Spinal cord (tissue), 9 donors: ENCODE measurements at regions not wholly inside any gene's neighbourhood (a gene's known extent, or its start where the extent isn't known, plus 50 kb on each side); places are given as distances from the start of the nearest gene placed in this dataset.

Experiments
- DNase-seq, 6 donors: peaks; one replicate each; pipeline versions ENCODE4 v3.0.0 to v3.0.0-alpha.2; 2013 to 2015; ENCODE audit warnings: low spot score in 6 of 6, low read depth in 4 of 6
- H3K27ac ChIP-seq: one replicate; pipeline ENCODE4 v1.5.1; 2013; ENCODE audit warnings: low read depth, low read length, control low read depth
- H3K27me3 ChIP-seq: one replicate; pipeline ENCODE4 v1.6.1; 2013; ENCODE audit warnings: low read length; ENCODE audit not compliant: control insufficient read depth, insufficient read depth
- H3K36me3 ChIP-seq: one replicate; pipeline ENCODE4 v1.6.1; 2013; ENCODE audit warnings: low read length; ENCODE audit not compliant: control insufficient read depth, insufficient read depth
- H3K4me1 ChIP-seq: one replicate; pipeline ENCODE4 v1.6.1; 2013; ENCODE audit warnings: low read length; ENCODE audit not compliant: control insufficient read depth, insufficient read depth
- H3K4me3 ChIP-seq: one replicate; pipeline ENCODE4 v1.5.1; 2013; ENCODE audit warnings: low read depth, low read length, control low read depth
- H3K9me3 ChIP-seq: one replicate; pipeline ENCODE4 v1.6.1; 2013; ENCODE audit warnings: low read length; ENCODE audit not compliant: control insufficient read depth, insufficient read depth
- WGBS: methylation state at CpG from one replicate; pipeline ENCODE4 v1.1.5; 2013; ENCODE audit warnings: missing lambda C conversion rate; ENCODE audit not compliant: insufficient coverage; 5-methylcytosine and 5-hydroxymethylcytosine counted together
- donor health status: healthy.

DNA sequence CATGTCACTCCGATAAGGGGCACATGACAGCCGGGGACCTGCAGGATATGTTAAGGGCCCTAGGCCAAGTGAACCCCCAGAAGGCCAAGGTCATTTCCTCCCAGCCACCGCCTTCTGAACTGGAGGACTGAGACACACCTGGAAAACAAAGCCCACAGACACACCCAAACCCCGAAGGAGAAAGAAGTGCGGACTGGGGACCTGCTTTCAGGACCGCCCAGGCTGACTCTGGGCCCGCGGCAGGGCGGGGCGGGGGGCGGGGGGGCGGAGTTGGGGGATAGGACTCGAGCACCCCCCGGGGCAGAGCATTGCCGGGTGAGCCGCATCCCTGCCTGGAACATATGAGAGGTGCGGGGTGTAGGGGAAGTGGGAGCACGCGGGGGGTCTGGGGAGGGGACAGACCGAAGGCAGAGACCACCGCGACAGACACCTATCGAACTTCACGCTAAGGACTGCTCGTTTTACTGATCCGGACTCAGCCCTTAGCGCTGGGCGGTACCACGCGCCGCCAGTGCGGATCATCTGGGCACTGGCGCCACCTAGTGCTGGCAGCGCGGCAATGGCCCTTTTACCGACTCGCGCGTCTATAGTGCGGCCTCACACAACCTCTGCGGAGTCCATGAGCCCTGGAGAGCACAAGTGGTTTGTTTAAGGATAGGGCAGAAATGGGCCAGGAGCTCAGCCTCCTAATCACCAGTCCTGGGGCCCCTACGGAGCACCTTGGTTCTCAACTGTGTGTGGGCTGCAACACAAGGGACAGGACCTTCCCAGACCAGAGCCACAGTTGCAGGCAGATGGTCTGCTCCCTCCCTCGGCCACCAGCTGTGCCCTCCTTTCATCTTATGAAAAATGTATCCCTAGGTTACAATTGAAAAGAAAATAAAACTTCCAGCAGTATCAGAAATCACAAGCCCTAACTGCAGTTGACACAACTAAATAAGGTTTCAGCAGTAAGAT lies 157.6 kb downstream of the HERPUD2 start:
- H3K27ac ChIP-seq = no peak overlapping the region
- WGBS = 8% methylated on average over 25 of the region's 43 CpGs
- H3K4me1 ChIP-seq = peaks cover 9% of the 10 kb centered on the region
- H3K4me3 ChIP-seq = no peak overlapping the region
- no peaks in the 10 kb centered on the region for H3K36me3 ChIP-seq
- H3K9me3 ChIP-seq = no peaks in the 10 kb centered on the region
- peak; percentile 38 to 92 (median 60) for DNase-seq
- H3K27me3 ChIP-seq = peaks cover 9% of the 10 kb centered on the region

DNA sequence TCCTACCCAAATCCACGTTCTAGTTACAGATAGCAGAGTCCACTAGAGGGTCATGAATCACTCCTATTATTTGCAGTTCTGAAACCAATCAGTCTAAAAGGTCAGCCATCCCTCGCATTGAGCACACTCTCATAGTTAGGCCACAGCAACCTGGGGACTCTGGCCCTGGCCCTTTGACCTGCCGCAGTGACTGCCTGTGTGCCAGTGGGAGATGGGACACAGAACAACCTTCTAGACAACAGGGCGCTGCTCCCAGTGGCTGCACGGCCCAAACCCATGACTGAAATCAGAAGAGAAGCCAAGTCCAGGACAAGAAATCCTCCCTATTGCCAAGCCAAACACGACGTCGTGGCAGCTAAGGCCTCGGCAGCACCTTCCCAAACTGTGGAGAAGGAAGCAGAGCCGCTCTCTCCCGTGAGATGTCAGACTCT lies 158.5 kb downstream of the HERPUD2 start:
- peaks cover 9% of the 10 kb centered on the region for H3K27me3 ChIP-seq
- H3K4me3 ChIP-seq = no peak overlapping the region
- H3K27ac ChIP-seq = no peak overlapping the region
- 78% methylated on average over 10 of the region's 11 CpGs for WGBS
- H3K4me1 ChIP-seq = peaks cover 9% of the 10 kb centered on the region
- no peaks in the 10 kb centered on the region for H3K9me3 ChIP-seq
- H3K36me3 ChIP-seq = no peaks in the 10 kb centered on the region
- no peak for DNase-seq

DNA sequence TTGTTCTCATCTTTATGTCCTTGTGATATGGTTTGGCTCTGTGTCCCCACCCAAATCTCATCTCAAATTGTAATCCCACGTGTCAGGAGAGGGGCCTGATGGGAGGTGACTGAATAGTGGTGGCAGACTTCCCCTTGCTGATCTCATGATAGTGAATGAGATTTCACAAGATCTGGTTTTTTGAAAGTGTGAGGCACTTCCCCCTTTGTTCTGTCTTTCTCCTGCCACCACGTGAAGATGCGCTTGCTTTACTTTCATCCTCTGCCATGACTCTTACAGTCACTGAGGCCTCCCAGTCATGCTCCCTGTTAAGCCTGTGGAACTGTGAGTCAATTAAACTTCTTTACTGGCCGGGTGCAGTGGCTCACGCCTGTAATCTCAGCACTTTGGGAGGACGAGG lies 161.0 kb downstream of the HERPUD2 start:
- no peaks in the 10 kb centered on the region for H3K9me3 ChIP-seq
- 66% methylated on average over 4 of the region's 6 CpGs for WGBS
- no peak overlapping the region for H3K4me3 ChIP-seq
- H3K27ac ChIP-seq = no peak overlapping the region
- H3K4me1 ChIP-seq = peaks cover 9% of the 10 kb centered on the region
- no peaks in the 10 kb centered on the region for H3K36me3 ChIP-seq
- peaks cover 9% of the 10 kb centered on the region for H3K27me3 ChIP-seq
- no peak for DNase-seq

DNA sequence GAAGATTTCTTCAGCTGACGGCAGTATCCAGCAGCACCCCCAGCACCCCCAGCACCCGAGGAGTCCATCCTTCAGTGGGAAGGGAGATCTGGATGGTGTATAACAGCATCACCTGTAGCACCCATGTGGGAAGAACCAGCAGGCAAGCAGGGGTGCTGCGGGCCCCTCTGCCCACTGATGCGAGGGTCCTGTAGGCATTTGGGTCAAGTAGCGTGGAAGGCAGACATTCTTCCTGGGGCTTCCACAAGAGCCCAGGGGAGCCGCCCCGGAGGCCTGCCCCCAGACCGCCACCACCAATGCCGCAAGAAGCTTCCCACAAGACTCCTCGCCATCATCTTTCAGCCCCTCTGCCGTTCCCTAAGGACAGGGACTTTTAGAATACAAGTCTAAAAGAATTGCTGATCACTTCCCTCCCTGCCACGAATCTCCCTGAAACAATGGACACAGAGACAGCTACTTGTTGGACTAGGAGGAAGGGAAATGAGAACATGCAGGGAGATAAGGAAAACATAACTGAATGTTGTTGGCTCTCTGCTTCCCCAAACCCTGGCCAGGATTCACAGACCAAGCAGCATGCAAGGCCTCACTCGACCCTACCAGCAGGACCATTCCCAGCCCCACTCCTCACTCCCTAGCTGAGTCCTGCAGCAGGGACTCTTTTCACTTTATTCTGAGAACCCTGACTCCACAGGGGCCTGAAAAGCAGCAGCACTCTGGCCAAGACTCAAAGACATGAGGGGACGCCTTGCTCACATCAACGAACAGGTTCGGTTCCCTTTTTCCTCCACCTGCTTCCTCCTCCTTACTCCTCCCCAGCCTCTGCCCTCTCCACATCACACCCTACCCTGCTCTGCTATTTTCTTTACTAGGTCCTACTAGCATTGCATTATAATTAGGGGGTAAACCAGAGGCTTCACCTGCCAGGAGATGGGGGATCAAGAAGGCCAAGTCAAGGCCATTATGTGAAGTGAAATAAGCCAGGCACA lies 164.5 kb downstream of the HERPUD2 start:
- Histone ChIP-seq H3K4me3 (no peak overlapping the region), H3K27ac (no peak overlapping the region), H3K36me3 (no peaks in the 10 kb centered on the region), H3K27me3 (peaks cover 2% of the 10 kb centered on the region), H3K9me3 (no peaks in the 10 kb centered on the region), H3K4me1 (no peaks in the 10 kb centered on the region)
- peak in 1 of 6 donors; percentile 19 for DNase-seq
- WGBS = 87% methylated on average over 13 of the region's 16 CpGs

DNA sequence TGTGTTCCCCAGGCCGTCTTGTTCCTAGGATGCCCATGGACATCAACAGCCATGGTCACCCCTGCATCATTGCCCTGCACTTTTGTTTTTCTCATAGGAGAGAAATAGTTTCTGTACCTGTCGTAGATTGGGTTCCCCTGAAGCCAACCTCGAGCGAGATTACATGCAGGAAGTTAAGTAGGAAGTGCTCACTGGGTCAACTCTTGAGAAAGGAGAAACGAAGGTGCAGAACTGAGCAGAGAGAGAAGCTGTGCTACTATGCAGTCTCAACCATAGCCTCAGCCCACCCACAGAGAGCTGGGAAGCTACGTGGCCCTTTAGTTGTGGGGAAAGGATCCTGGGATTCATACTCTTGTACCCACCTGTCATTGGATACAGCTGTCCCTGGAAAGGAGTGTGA lies 165.2 kb downstream of the HERPUD2 start:
- H3K27me3 ChIP-seq = peaks cover 2% of the 10 kb centered on the region
- H3K4me1 ChIP-seq = no peaks in the 10 kb centered on the region
- H3K36me3 ChIP-seq = no peaks in the 10 kb centered on the region
- DNase-seq = no peak
- WGBS = 83% methylated on average over 3 of the region's 6 CpGs
- H3K9me3 ChIP-seq = no peaks in the 10 kb centered on the region
- no peak overlapping the region for H3K27ac ChIP-seq
- no peak overlapping the region for H3K4me3 ChIP-seq

DNA sequence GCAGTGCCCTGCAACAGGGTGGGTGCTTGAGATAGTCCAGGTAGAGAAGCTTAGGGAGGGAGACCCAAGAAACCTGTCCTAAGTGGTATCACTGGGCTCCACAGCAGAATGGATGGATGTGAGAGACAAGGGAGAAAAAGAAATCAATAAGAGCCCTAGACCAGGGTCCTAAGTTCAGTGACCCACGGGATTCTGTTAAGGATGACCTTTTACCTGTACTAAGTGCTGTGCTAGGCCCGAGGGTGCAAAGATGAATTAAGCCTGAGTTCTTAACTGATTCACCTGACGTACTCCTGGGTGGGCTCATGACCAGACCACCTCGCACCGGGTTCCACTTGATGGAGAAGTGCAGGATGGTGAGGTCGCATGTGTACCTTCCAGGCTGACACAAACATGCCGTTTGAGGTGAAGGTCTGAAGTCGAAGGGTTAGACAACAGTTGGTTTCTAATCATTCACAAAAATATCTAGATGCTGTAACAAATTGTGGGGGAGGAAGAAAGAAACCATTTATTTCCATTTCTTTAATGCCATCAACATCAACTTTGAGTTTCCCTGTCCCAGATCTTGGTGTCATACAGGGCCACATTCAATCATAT lies 166.5 kb downstream of the HERPUD2 start:
- Histone ChIP-seq H3K9me3 (no peaks in the 10 kb centered on the region), H3K27ac (no peak overlapping the region), H3K4me1 (no peaks in the 10 kb centered on the region), H3K36me3 (no peaks in the 10 kb centered on the region), H3K4me3 (no peak overlapping the region), H3K27me3 (peaks cover 2% of the 10 kb centered on the region)
- WGBS = 97% methylated on average over 5 of the region's 8 CpGs
- DNase-seq = no peak

DNA sequence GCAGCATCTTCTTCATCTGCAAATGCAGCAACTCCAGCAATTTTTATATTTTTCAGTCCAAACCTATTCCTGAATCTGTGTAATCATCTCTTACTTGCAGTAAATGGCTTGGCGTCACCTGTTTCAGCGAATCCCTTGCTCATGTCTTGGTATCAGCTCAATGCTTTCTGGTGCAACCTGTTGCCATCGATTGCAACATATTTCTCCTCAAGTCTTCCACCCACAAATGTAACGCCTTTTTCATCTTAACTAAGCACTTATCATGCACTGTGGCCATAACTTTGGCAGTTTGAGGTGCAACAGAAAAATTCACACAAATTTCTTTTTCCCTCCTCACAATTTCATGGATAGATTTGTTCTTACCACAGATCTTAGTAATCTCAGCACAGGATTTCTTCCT lies 168.3 kb downstream of the HERPUD2 start:
- 89% methylated on average over 4 of the region's 4 CpGs for WGBS
- DNase-seq = no peak

DNA sequence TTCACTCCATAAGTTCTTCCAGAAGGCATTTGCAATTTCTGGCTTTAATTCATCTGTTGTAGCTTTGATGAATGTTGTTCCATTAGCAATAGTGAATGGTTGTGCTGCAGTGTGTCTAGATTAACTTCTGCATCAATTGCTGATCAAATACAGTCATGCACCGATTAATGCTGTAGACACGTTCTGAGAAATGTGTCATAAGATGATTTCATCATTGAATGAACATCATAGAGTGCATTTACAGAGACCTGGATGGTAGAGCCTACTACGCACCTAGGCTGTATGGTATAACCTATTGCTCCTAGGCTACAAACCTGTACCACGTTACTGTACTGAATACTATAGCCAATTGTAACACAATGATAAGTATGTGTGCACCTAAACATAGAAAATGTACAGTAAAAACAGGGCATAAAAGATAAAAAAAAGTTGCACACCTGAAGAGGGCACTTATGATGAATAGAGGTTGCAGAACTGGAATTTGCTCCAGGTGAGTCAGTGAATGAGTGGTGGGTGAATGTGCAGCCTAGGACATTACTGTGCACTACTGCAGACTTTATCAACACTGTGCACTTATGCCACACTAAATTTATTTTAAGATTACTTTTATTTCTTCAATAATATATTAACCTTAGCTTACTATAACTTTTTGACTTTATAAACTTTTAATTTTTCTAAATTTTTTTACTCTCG lies 170.7 kb downstream of the HERPUD2 start:
- Histone ChIP-seq H3K4me1 (no peaks in the 10 kb centered on the region), H3K36me3 (no peaks in the 10 kb centered on the region), H3K4me3 (no peak overlapping the region), H3K27me3 (no peaks in the 10 kb centered on the region), H3K9me3 (no peaks in the 10 kb centered on the region), H3K27ac (no peak overlapping the region)
- no peak for DNase-seq
- WGBS = no CpG with 5 or more reads among the region's 5 CpGs

More for the DNA sequence above, 168.3 kb downstream of the HERPUD2 start:
- Histone ChIP-seq H3K4me1 (no peaks in the 10 kb centered on the region), H3K36me3 (no peaks in the 10 kb centered on the region), H3K27ac (no peak overlapping the region), H3K4me3 (no peak overlapping the region), H3K27me3 (no peaks in the 10 kb centered on the region), H3K9me3 (no peaks in the 10 kb centered on the region)

DNA sequence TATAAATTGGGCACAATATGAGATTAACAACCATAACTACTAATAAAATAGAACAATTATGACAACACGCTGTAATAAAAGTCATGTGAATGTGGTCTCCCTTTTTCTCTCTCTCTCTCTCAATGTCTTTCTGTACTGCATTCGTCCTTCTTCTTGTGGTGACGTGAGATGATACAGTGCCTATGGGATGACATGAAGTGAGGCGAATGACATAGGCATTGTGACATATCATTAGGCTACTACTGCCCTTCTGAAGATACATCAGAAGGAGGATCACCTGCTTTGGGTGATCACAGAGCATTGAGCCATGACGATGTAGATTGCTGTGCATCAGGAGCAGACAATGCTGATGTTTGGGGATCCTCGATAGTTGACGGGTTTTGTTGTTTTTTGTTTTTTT lies 171.6 kb downstream of the HERPUD2 start:
- Histone ChIP-seq H3K27ac (no peak overlapping the region), H3K27me3 (no peaks in the 10 kb centered on the region), H3K9me3 (no peaks in the 10 kb centered on the region), H3K36me3 (no peaks in the 10 kb centered on the region), H3K4me1 (no peaks in the 10 kb centered on the region), H3K4me3 (no peak overlapping the region)
- no peak for DNase-seq
- WGBS = 81% methylated on average over 2 of the region's 7 CpGs
